ENCODE measurements at regions not wholly inside any gene's neighbourhood (a gene's known extent, or its start where the extent isn't known, plus 50 kb on each side); places are given as distances from the start of the nearest gene placed in this dataset.

GRCh38 chr7:157467496-157468212, 130.8 kb downstream of the DNAJB6 start:
- BruUV-seq (replicated peaks) = no TSS peak
- no peak overlapping the region for H3K27ac ChIP-seq (ENCODE audit: low read length)
- DNase-seq (ENCODE audit: low read depth, low spot score) (no peak), ATAC-seq (no peak)
- in situ Hi-C loops (cut with HindIII; ENCODE audit: low pct_unique_long_range_greater_than_20kb, low sequenced_read_pairs) (no loop called here), intact Hi-C loops (cut with micrococcal nuclease; ENCODE audit: unreplicated experiment) (no loop called here)
- no peaks in the 10 kb centered on the region for H3K36me3 ChIP-seq (ENCODE audit: control insufficient read depth, insufficient read depth, low read length)
- no peaks in the 10 kb centered on the region for H3K4me1 ChIP-seq (ENCODE audit: control insufficient read depth, insufficient read depth, low read length)
- no peak for TF ChIP-seq TCF7L2 (IDR thresholded peaks at IDR 0.05; ENCODE audit: low read depth, low read length)
- H3K9me3 ChIP-seq (ENCODE audit: control insufficient read depth, insufficient read depth, low read depth, low read length) = peaks cover 1% of the 10 kb centered on the region; the same call in 1 of the 2 replicates
- ChIA-PET POLR2A (no interaction called here), CTCF (no interaction called here)
- H3K27me3 ChIP-seq (ENCODE audit: control insufficient read depth, insufficient read depth, low read length) = no peaks in the 10 kb centered on the region
- H3K4me3 ChIP-seq (ENCODE audit: low read depth in 2 of 2, low read length in 2 of 2) = no peak overlapping the region

DNA sequence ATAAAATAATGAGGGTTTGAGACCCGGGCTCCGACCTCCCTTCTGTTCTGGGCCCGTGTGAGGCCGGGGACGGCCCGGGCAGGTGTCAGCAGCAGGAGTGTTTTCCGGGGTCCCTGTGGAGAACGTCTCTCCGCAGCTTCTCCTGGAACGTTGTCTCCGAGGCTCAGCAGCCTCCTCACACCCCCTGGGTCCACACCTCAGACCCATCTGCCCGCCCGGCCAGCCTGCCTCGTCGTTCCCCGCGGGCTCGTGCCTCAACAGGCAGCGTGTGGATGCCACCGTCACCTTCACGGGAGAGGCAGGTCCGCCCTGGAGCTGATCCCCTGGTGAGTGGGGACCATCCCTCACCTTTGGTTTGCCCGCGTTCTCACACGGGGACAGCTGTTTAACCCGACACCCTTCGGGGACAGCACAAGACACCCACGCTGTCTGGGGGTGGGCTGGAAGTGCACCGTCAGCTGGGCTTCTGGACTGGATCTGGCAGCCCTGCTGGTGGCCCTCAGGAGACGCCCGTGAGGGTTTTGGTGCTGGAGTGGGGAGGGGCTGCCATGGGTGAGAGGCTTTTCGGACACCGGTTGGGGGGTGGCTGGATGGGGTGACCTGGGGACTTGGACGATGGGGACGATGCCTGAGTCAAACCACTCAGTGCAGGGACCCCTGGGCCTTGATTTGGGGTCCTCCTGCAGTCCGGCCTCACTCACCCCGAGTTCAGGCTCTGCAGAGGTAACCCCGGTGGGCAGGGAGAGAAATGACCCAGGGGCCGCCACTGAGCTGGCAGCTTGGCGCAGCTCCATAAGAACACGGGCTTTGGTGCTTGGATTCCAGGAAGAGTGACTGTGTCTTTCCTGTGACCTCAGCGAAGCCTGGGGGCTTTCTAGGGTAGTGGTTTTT, 131.7 kb downstream of the DNAJB6 start:
- Histone ChIP-seq H3K27me3 (ENCODE audit: control insufficient read depth, insufficient read depth, low read length) (no peaks in the 10 kb centered on the region), H3K4me1 (ENCODE audit: control insufficient read depth, insufficient read depth, low read length) (no peaks in the 10 kb centered on the region), H3K27ac (ENCODE audit: low read length) (no peak overlapping the region), H3K36me3 (ENCODE audit: control insufficient read depth, insufficient read depth, low read length) (no peaks in the 10 kb centered on the region), H3K9me3 (ENCODE audit: control insufficient read depth, insufficient read depth, low read depth, low read length) (peaks cover 9% of the 10 kb centered on the region), H3K4me3 (ENCODE audit: low read depth in 2 of 2, low read length in 2 of 2) (no peak overlapping the region)
- intact Hi-C loops (cut with micrococcal nuclease; ENCODE audit: unreplicated experiment) (no loop called here), in situ Hi-C loops (cut with HindIII; ENCODE audit: low pct_unique_long_range_greater_than_20kb, low sequenced_read_pairs) (no loop called here)
- POLR2A ChIA-PET = no interaction called here
- no TSS peak for BruUV-seq (replicated peaks)
- no peak for TF ChIP-seq TCF7L2 (IDR thresholded peaks at IDR 0.05; ENCODE audit: low read depth, low read length)
- no peak for TF ChIP-seq POLR2AphosphoS5 (IDR thresholded peaks at IDR 0.05; ENCODE audit: low read depth, low read length)
- no peak for TF ChIP-seq CTCF (IDR thresholded peaks at IDR 0.05)
- TF ChIP-seq REST (IDR thresholded peaks at IDR 0.05; ENCODE audit: insufficient read depth in 1 of 2, low read depth in 2 of 2, low read length in 1 of 2) = no peak
- no peak for TF ChIP-seq SIN3A (IDR thresholded peaks at IDR 0.05; ENCODE audit: borderline replicate concordance, insufficient read depth, low read depth, low read length)
- DNase-seq (ENCODE audit: low read depth, low spot score) = no peak
- no peak for ATAC-seq
- CTCF ChIA-PET = no interaction called here

Data from Panc1 (cell line).